HFF-Myc (cell line): ENCODE measurements at regions not wholly inside any gene's neighbourhood (a gene's known extent, or its start where the extent isn't known, plus 50 kb on each side); places are given as distances from the start of the nearest gene placed in this dataset.

Experiments used
- DNase-seq: peaks from one replicate; pipeline ENCODE4 v3.0.0-alpha.2; 2011; ENCODE audit warnings: low read depth; ENCODE audit errors: extremely low read depth
- H3K4me3 ChIP-seq: replicated peaks from 2 replicates; pipeline ENCODE4 v1.5.1; 2011; ENCODE audit warnings: low read depth, mild to moderate bottlenecking, control low read depth, low read length
- TF ChIP-seq, protein P1 (sequence below): IDR thresholded peaks from 2 replicates; pipeline ENCODE4 v1.5.1; 2012; ENCODE audit warnings: mild to moderate bottlenecking, low read depth, low read length, control low read depth; ENCODE audit errors: missing control alignments

DNA sequence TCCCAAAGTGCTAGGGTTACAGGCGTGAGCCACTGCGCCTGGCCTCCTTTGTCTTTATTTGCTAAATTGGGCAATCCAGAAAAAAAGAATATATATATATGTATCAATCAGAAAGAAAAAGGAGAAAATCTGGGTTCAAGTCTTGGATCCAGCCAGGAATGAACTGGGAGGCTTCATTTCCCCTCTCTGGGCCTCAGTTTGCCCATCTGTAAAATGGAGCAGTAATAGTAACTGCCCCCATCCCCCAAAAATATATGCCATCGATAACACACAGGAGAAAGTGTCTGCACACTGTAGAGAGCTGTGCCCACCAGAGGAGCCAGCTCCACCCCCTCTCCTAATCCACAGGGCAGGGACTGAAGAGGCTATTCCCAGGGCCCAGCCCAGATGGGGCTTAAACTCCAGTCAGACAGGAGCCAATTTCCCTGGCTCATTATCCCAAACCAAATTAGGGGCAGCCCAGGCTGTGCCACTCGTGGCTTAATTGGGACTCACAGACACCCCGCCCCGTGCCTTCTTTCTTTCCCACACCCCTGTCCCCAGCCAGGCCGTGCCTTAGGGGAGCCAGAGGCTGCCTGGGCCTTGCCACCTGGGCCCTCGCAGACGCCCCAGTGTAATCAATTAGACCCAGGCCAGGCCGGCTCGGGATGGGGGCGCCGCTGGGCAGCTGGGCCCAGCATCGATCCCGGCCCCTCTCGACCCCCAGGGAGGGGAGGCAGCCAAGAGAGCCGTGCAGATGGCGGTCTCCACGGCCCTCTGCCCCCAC, 171.5 kb downstream of the MN1 start:
- TF ChIP-seq, protein P1, sequence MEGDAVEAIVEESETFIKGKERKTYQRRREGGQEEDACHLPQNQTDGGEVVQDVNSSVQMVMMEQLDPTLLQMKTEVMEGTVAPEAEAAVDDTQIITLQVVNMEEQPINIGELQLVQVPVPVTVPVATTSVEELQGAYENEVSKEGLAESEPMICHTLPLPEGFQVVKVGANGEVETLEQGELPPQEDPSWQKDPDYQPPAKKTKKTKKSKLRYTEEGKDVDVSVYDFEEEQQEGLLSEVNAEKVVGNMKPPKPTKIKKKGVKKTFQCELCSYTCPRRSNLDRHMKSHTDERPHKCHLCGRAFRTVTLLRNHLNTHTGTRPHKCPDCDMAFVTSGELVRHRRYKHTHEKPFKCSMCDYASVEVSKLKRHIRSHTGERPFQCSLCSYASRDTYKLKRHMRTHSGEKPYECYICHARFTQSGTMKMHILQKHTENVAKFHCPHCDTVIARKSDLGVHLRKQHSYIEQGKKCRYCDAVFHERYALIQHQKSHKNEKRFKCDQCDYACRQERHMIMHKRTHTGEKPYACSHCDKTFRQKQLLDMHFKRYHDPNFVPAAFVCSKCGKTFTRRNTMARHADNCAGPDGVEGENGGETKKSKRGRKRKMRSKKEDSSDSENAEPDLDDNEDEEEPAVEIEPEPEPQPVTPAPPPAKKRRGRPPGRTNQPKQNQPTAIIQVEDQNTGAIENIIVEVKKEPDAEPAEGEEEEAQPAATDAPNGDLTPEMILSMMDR, result no peak
- H3K4me3 ChIP-seq, result no peak overlapping the region
- no peak for DNase-seq

DNA sequence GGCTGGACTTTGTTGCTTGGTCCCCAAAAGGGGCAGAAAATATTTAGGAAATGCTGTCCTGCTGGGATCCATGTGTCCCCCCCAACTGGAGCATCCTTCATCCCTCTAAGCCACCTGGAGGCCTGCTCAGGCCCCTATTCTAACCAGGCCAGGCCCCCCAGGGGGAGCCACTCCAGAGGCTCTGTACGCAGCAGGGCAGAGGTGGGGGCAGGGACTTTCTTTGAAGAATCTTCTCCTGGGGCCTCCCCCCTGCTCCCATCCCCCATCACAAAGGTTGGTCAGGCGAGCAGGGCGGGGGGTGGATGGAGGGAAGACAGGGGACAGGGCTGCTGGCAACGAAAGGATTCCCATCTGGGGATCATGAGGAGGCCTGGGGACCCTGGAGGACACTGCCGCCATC, 170.8 kb downstream of the MN1 start:
- H3K4me3 ChIP-seq, result no peak overlapping the region
- no peak for DNase-seq
- TF ChIP-seq, protein P1, result no peak

DNA sequence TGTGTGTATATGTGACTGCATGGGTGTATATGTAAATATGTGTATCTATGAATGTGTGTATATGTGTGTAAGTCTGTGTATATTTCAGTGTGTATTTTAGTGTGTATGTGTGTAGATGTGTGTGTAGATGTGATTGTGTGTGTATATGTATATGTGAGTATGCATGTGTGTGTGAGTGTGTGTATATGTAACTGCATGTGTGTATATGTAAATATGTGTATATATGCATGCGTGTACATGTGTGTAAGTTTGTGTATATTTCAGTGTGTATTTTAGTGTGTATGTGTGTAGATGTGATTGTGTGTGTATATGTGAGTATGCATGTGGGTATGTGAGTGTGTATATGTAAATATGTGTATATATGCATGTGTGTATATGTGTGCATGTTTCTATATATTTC, 169.9 kb downstream of the MN1 start:
- TF ChIP-seq, protein P1, result no peak
- no peak for DNase-seq

DNA sequence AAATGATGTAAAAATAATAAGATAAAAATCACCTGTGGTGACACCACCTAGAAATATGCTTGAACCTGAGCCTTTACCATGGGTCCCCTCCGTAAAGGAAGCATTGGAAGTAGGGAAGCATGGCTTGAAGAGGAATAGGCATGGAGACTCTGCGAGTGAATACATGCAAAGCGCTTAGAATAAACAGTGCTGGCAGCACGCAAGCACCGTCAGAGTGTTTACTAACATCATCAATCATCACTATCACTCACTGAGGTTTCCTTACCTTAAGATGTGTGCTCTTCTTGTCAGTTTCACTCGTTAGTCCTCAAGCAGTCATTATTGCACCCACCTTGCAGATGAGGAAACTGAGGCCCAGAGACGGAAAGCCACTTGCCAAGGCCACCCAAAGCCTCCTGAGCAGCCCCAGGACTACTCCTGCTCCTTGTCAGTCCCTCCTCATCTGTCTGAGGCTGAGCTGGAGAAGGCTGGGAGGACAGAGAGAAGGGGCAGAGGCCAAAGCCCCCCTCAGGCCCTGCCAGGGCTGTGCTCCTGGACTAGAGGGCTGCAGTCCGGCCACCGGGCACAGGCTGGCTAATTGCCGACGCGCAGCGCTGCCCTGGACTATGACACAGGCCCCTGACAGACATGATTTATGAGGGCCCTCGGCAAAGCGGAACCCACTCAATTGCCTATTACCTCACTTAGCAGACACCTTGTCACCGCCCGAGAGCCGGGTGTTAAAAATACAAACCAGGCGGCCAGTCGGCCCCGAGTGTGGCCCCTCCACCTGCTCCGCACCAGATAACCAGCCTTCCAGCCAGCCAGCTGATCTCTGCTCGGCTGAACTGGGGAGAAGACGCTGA, 168.9 kb downstream of the MN1 start:
- no peak for DNase-seq
- TF ChIP-seq, protein P1, result no peak
- no peak overlapping the region for H3K4me3 ChIP-seq

More for the DNA sequence above, 169.9 kb downstream of the MN1 start:
- H3K4me3 ChIP-seq, result no peak overlapping the region

DNA sequence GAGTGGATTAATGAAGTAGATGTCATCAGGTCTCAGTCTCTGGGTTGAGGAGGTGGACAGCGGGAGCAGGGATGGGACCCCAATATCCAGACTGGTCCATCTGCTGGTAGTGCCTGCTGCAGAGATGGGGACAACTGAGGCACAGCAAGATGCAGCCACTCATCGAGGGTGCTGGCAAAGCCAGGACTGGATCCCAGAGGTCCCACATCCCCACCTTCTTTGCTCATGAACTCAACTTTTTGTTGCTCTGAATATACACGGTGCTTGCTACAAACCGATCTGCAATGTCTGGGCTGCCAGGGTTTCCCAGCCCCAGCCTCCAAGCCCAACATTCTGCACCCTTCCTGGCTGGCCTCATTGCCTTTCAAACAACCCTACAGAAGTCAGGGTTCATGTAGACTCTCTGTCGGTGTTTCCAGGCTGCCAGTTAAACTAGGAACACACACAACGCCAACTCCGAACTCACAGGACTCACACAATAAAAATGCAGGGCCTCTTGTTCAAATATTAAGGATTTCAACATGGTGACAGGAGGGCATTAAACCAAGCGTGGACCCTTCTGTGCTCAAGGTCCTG, 168.2 kb downstream of the MN1 start:
- no peak for DNase-seq
- TF ChIP-seq, protein P1, result no peak
- H3K4me3 ChIP-seq, result no peak overlapping the region

DNA sequence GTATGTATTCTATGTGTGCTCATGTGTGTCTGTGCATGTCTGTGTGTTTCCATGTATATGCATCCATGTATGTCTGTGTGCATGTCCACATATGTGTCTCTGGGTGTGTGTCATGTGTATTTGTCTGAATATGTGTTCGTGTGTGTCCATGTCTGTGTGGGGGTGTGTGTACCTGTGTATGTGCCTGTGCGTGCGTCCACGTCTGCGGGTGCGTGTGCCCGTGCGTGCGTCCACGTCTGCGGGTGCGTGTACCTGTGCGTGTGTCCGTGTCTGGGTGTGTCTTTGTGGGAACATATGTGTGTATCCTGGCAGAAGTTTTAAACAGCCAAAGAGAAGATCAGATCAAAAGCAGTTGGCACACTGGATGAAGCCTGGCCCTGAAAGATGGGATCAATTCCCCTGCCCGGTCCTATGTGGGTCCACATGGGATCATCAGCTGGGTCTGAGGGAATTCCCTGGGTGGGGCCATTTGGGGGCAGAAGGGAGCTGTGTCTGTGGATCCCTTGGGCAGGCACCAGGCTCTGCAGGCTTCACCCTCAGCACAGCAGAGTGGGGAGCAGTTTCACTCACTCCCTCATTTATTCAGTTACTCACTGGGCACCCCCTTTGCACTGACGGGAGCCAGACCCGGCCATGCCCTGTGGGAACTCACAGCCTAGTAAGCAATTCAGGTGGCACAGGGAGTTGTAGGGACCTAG, 167.4 kb downstream of the MN1 start:
- TF ChIP-seq, protein P1, result no peak
- no peak for DNase-seq
- no peak overlapping the region for H3K4me3 ChIP-seq
